ENCODE measurements at regions not wholly inside any gene's neighbourhood (a gene's known extent, or its start where the extent isn't known, plus 50 kb on each side); places are given as distances from the start of the nearest gene placed in this dataset.

DNA sequence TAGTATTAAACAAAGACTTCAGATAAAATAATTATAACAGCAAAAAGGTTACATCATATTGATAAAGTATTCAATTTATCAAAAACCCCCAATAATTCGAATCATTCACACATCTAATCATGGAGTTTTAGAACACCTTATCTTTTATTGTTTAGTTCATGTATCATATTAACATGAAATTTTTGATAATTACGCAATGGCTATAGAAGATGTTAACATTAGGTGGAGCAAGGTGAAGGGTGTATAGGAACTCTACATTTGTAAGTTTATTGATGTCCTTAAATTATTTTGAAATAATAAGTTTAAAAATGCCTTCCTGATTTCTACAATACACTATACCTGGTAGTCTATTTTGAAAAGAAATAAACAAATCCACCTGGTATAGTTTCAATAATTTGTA, 696.5 kb upstream of the BCHE start:
- Histone ChIP-seq H3K4me2 (no peak overlapping the region), H3K4me3 (no peak overlapping the region), H3K9me3 (no peaks in the 10 kb centered on the region; the same call in 2 of the 3 replicates), H3K27ac (no peak overlapping the region), H3K4me1 (no peaks in the 10 kb centered on the region)
- no peak for ATAC-seq
- ChIA-PET CTCF (no interaction called here), POLR2A (no interaction called here)
- no peak for TF ChIP-seq POLR2A (IDR thresholded peaks at IDR 0.05; ENCODE audit: low read length)
- TF ChIP-seq, protein P1, sequence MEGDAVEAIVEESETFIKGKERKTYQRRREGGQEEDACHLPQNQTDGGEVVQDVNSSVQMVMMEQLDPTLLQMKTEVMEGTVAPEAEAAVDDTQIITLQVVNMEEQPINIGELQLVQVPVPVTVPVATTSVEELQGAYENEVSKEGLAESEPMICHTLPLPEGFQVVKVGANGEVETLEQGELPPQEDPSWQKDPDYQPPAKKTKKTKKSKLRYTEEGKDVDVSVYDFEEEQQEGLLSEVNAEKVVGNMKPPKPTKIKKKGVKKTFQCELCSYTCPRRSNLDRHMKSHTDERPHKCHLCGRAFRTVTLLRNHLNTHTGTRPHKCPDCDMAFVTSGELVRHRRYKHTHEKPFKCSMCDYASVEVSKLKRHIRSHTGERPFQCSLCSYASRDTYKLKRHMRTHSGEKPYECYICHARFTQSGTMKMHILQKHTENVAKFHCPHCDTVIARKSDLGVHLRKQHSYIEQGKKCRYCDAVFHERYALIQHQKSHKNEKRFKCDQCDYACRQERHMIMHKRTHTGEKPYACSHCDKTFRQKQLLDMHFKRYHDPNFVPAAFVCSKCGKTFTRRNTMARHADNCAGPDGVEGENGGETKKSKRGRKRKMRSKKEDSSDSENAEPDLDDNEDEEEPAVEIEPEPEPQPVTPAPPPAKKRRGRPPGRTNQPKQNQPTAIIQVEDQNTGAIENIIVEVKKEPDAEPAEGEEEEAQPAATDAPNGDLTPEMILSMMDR (IDR thresholded peaks at IDR 0.05) = no peak
- 45% methylated on average over 2 of the region's 2 CpGs for WGBS (ENCODE audit: missing lambda C conversion rate)
- FAIRE-seq = no peak
- no peak for DNase-seq (ENCODE audit: low read depth in 1 of 2, low spot score in 1 of 2)

DNA sequence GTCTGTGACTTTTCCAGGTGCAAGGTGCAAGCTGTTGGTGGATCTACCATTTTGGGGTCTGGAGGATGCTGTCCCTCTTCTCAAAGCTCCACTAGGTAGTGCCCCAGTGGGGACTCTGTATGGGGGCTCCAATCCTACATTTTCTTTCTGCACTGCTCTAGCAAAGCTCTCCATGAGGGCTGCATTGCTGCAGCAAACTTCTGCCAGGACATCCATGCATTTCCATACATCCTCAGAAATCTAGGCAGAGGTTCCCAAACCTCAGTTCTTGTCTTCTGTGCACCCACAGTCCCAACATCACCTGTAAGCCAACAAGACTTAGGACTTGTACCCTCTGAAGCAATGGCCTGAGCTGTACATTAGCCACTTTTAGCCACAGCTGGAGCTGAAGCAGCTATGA, 694.5 kb upstream of the BCHE start:
- TF ChIP-seq ZFP36 (IDR thresholded peaks at IDR 0.05; ENCODE audit: borderline replicate concordance, partially characterized antibody) (no peak), NR3C1 (IDR thresholded peaks at IDR 0.05) (no peak), RCOR1 (IDR thresholded peaks at IDR 0.05; ENCODE audit: low read depth, low read length) (no peak), RNF2 (IDR thresholded peaks at IDR 0.05; ENCODE audit: borderline replicate concordance, low read depth) (no peak)
- Histone ChIP-seq H3K4me1 (no peaks in the 10 kb centered on the region), H3K4me2 (no peak overlapping the region), H3K4me3 (no peak overlapping the region), H3K9me3 (no peaks in the 10 kb centered on the region; the same call in 2 of the 3 replicates), H3K27ac (no peak overlapping the region)
- no peak for ATAC-seq
- no peak for FAIRE-seq
- POLR2A ChIA-PET = no interaction called here
- CTCF ChIA-PET = no interaction called here
- DNase-seq (ENCODE audit: low read depth in 1 of 2, low spot score in 1 of 2) = no peak

DNA sequence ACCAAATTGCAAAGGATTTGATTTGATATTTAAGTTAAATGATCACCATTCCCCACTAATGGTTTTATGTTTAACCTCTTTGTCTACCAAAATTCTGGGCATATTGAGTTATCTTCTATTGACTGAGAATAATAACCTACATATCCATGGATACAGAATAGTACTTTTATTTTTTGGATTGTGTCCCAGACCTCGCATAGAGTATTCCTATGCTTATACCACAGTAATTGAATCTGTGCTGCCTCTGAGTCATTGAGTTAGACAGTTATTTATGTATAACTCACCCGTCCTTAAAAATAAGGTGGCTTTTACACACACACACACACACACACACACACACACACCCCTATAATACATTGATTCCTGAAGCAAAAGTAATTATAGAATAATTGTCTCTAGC, 690.1 kb upstream of the BCHE start:
- Histone ChIP-seq H3K4me2 (no peak overlapping the region), H3K27ac (no peak overlapping the region), H3K4me1 (no peaks in the 10 kb centered on the region), H3K4me3 (no peak overlapping the region), H3K9me3 (no peaks in the 10 kb centered on the region; the same call in 2 of the 3 replicates)
- no peak for FAIRE-seq
- no peak for ATAC-seq
- ChIA-PET POLR2A (no interaction called here), CTCF (no interaction called here)
- 12% methylated on average over 2 of the region's 2 CpGs for WGBS (ENCODE audit: missing lambda C conversion rate)
- DNase-seq (ENCODE audit: low read depth in 1 of 2, low spot score in 1 of 2) = no peak
- TF ChIP-seq EHF (CRISPR knock-in tag; IDR thresholded peaks at IDR 0.05) (no peak), HOXA7 (CRISPR knock-in tag; IDR thresholded peaks at IDR 0.05) (no peak)
- TF ChIP-seq, protein P2, sequence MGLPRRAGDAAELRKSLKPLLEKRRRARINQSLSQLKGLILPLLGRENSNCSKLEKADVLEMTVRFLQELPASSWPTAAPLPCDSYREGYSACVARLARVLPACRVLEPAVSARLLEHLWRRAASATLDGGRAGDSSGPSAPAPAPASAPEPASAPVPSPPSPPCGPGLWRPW (IDR thresholded peaks at IDR 0.05) = no peak
- TF ChIP-seq, protein P3, sequence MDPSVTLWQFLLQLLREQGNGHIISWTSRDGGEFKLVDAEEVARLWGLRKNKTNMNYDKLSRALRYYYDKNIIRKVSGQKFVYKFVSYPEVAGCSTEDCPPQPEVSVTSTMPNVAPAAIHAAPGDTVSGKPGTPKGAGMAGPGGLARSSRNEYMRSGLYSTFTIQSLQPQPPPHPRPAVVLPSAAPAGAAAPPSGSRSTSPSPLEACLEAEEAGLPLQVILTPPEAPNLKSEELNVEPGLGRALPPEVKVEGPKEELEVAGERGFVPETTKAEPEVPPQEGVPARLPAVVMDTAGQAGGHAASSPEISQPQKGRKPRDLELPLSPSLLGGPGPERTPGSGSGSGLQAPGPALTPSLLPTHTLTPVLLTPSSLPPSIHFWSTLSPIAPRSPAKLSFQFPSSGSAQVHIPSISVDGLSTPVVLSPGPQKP (IDR thresholded peaks at IDR 0.05; ENCODE audit: low read depth, low read length) = no peak

DNA sequence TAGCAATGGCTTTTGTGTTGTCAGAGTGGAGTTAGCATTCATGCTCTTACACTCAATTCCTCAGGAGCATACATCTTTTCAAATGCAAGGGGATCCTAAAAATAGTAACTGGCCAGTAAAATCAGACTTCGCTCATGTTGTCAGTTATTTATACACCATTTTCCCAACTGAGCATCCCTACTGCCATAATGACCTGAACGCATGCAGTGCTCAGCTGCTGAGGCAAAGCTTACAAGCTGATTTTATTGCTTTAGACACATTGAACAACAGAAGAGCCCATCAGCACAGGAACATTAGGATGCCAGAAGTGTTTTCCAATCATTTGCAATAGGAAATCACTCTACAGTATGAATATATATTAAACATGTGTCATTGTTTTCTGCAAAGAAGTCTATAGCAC, 689.7 kb upstream of the BCHE start:
- WGBS (ENCODE audit: missing lambda C conversion rate) = 70% methylated on average over 2 of the region's 2 CpGs
- no peak overlapping the region for H3K4me3 ChIP-seq
- ATAC-seq = no peak
- TF ChIP-seq, protein P4, sequence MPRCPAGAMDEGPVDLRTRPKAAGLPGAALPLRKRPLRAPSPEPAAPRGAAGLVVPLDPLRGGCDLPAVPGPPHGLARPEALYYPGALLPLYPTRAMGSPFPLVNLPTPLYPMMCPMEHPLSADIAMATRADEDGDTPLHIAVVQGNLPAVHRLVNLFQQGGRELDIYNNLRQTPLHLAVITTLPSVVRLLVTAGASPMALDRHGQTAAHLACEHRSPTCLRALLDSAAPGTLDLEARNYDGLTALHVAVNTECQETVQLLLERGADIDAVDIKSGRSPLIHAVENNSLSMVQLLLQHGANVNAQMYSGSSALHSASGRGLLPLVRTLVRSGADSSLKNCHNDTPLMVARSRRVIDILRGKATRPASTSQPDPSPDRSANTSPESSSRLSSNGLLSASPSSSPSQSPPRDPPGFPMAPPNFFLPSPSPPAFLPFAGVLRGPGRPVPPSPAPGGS (IDR thresholded peaks at IDR 0.05) = no peak
- TF ChIP-seq, protein P5, sequence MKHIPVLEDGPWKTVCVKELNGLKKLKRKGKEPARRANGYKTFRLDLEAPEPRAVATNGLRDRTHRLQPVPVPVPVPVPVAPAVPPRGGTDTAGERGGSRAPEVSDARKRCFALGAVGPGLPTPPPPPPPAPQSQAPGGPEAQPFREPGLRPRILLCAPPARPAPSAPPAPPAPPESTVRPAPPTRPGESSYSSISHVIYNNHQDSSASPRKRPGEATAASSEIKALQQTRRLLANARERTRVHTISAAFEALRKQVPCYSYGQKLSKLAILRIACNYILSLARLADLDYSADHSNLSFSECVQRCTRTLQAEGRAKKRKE (CRISPR knock-in tag; IDR thresholded peaks at IDR 0.05; ENCODE audit: low read depth) = no peak
- TF ChIP-seq FOSL2 (IDR thresholded peaks at IDR 0.05) (no peak), FOSL2 (CRISPR knock-in tag; IDR thresholded peaks at IDR 0.05) (no peak), FOXS1 (CRISPR knock-in tag; IDR thresholded peaks at IDR 0.05) (no peak), TFCP2L1 (CRISPR knock-in tag; IDR thresholded peaks at IDR 0.05) (no peak), HEYL (CRISPR knock-in tag; IDR thresholded peaks at IDR 0.05) (no peak), ZFP36 (IDR thresholded peaks at IDR 0.05; ENCODE audit: borderline replicate concordance, partially characterized antibody) (no peak), POLR2A (IDR thresholded peaks at IDR 0.05; ENCODE audit: low read length) (no peak), NR3C1 (IDR thresholded peaks at IDR 0.05) (no peak)
- no peaks in the 10 kb centered on the region for H3K4me1 ChIP-seq
- H3K9me3 ChIP-seq = no peaks in the 10 kb centered on the region; the same call in 2 of the 3 replicates
- POLR2A ChIA-PET = no interaction called here
- DNase-seq (ENCODE audit: low read depth in 1 of 2, low spot score in 1 of 2) = no peak
- CTCF ChIA-PET = no interaction called here
- FAIRE-seq = no peak
- no peak overlapping the region for H3K4me2 ChIP-seq
- no peak overlapping the region for H3K27ac ChIP-seq
